ENCODE measurements at regions not wholly inside any gene's neighbourhood (a gene's known extent, or its start where the extent isn't known, plus 50 kb on each side); places are given as distances from the start of the nearest gene placed in this dataset.

- no peak for TF ChIP-seq ZNF274 (IDR thresholded peaks at IDR 0.05; ENCODE audit: low read depth, low read length)
- H3K4me3 ChIP-seq (ENCODE audit: low read length), result no peak overlapping the region
Observed at GRCh38 chr18:67215686-67216085, 300.8 kb downstream of the DSEL start.

DNA sequence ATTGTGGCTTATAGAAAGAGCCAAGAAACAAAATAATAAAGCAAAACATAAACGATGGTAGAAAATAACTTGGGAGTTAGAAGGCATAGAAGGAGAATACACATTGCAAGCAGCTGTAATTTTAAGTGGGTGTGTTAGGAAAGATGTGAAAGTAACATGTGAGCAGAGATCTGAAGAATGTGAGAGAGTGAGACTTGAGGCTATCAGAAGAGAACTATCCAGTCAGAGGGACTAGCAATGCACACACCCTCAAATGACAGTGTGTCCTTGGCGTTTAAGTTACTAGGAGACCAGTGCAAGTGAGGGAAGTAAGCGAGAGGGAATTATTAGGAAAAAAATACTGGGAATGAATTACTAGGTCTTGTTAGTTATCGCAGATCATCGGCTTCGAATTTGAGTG is 304.9 kb downstream of the DSEL start:
- no peak overlapping the region for H3K4me3 ChIP-seq (ENCODE audit: low read length)
- no peak for TF ChIP-seq ZNF274 (IDR thresholded peaks at IDR 0.05; ENCODE audit: low read depth, low read length)

GRCh38 chr18:67200665-67201064 is 315.9 kb downstream of the DSEL start:
- no peak overlapping the region for H3K4me3 ChIP-seq (ENCODE audit: low read length)
- TF ChIP-seq ZNF274 (IDR thresholded peaks at IDR 0.05; ENCODE audit: low read depth, low read length), result no peak

DNA sequence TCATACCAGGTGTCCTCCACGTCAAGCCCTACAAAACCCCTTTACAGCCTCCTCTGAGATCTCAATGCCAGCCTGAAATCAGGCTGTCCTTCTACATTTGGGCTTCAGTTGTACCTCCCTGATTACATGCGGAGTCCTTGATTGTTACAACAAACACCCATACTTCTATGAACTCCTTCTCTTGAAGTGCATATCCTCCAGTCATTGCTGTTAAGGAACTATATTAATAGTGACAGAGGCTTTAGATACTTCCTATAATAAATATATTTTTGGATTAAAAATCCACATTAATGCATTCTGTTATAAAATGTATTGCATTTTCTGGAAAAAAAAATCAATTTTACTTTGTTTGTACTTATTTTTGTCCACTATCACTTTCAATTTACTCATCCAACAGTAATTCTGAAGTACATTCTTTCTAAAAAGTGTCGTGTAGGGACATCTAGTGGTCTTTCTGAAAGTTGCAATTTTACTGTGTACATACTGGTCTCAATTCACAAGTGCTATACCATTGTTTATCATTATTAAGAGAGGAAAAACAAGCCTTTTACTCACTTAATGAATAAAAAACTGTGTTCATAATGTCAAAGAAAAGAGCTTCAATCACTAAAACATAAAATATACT is 316.4 kb downstream of the DSEL start:
- no peak overlapping the region for H3K4me3 ChIP-seq (ENCODE audit: low read length)
- no peak for TF ChIP-seq ZNF274 (IDR thresholded peaks at IDR 0.05; ENCODE audit: low read depth, low read length)

DNA sequence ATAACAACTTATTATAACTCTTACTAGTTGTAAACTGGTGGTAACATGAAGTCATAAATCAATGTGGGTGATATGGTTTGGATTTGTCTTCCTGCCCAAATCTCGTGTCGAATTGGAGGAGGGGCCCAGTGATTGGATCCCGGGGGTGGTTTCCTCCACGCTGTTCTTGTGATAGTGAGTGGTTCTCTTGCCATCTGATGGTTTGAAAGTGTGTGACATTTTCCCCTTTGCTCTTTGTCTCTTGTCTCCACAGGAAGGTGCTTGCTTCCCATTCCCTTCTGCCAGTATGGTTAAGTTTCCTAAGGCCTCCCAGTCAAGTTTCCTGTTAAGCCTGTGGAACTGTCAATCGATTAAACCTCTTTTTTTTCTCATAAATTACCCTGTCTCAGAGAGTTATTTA is 321.6 kb downstream of the DSEL start:
- no peak for TF ChIP-seq ZNF274 (IDR thresholded peaks at IDR 0.05; ENCODE audit: low read depth, low read length)

DNA sequence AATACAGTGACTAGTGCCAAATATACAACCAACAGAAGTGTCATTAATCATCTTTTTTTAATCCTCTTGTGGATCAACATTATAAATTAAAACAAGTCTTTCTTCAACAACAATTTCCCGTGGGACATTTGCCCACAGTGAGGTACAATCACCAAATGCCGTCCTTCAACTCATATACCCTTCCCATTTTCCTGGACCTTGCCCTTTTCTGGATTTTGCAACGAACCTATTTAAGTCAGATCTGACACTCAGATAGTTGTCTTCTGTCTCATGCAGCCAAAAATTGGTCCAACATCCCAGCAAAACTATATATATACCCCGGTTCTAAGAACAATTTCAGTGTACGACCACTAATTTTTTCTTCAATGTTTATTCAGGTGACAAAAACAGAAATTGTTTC is 324.0 kb downstream of the DSEL start:
- TF ChIP-seq ZNF274 (IDR thresholded peaks at IDR 0.05; ENCODE audit: low read depth, low read length), result no peak
- H3K4me3 ChIP-seq (ENCODE audit: low read length), result no peak overlapping the region

More for the DNA sequence above, 321.6 kb downstream of the DSEL start:
- H3K4me3 ChIP-seq (ENCODE audit: low read length), result no peak overlapping the region

DNA sequence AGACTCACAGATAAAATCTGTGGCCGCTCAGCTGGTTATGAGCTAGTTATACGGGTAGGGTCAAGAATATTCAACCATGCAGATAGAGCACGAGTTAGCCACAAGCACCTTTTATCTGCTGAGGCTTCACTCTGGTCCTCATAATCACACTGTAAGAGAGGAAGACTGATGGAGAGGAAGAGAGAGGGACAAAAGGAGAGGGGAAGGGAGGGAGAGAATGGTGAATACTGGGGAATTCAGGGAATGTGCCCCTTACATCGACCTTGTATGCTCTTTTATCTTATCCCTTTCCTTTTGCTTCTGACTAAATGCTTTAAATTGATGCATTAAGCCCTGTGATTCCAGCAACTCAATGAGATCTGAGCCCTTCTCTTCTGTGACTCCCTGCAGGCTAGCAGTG is 333.1 kb downstream of the DSEL start:
- TF ChIP-seq ZNF274 (IDR thresholded peaks at IDR 0.05; ENCODE audit: low read depth, low read length), result no peak
- no peak overlapping the region for H3K4me3 ChIP-seq (ENCODE audit: low read length)

GRCh38 chr18:67179726-67180125 is 336.8 kb downstream of the DSEL start:
- no peak for TF ChIP-seq ZNF274 (IDR thresholded peaks at IDR 0.05; ENCODE audit: low read depth, low read length)
- H3K4me3 ChIP-seq (ENCODE audit: low read length), result no peak overlapping the region

GRCh38 chr18:67159662-67160061 is 356.9 kb downstream of the DSEL start:
- no peak overlapping the region for H3K4me3 ChIP-seq (ENCODE audit: low read length)
- no peak for TF ChIP-seq ZNF274 (IDR thresholded peaks at IDR 0.05; ENCODE audit: low read depth, low read length)

DNA sequence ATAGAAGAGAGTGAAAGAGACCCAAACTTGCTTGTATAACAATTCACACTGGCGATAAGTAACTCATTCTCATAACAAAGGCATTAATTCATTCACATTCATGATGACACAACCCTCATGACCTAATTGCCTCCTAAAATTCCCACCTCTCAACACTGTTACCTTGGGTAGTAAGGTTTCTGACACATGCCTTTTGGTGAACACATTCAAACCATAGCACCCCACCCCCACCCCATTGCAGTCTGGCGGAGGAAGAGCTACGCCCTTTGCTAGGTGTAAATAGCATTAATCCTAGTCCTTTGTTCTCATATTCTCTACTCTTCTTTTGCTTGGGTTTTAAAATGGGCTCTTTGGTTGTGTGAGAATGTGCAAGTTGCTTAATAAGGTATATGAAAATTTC is 361.5 kb downstream of the DSEL start:
- no peak overlapping the region for H3K4me3 ChIP-seq (ENCODE audit: low read length)
- no peak for TF ChIP-seq ZNF274 (IDR thresholded peaks at IDR 0.05; ENCODE audit: low read depth, low read length)

DNA sequence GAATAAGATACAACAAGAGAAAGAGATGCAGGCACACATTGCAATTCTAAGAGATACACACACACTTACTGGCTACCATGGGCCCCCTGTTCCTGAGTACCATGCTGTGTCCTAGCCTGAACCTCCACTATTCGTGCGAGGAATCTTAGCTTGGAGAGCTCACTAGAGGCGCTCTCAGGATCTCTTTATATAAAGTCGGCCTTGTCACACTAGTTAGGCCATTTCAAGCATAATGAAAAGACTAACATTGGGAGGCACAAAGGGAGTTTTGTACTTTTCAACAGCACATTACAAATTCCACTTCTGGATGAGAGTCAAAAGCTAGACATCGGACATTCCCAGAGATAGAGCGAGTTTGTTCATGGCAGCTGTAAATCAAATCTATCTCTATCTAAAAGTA is 365.2 kb downstream of the DSEL start:
- no peak overlapping the region for H3K4me3 ChIP-seq (ENCODE audit: low read length)
- TF ChIP-seq ZNF274 (IDR thresholded peaks at IDR 0.05; ENCODE audit: low read depth, low read length), result no peak

DNA sequence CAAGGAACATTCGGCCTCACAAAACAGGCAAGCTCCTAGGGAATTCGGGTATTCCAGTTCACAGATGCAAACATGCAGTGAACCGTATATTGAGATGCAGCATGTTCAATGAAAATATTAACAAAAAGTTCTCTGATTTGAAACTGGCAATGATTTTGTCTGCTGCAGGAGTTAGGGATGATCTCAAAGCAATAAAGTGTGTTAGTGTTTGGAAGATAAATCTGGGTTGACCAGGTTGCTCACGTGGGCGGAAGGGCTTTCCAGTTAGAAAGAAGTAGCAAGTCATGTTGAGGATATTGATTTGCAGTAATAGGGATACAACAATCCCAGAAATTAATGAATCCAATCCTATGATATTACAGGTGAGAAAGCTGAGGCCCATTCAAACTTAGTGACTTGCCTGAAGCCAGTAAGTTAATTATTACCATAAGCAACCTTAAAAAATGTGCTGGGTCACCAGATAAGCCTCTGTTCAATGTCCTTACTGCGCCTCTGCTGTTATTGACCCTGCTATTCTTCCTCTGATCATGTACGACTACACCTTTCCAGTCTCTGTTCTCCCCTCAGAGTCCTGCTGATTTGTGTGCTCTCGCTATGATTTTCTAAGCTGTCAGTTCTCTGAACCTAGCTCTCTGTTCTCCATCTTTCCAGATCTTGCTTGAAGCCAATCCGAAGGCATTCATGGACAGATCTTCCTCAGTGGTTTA is 370.8 kb downstream of the DSEL start:
- H3K4me3 ChIP-seq (ENCODE audit: low read length), result no peak overlapping the region
- no peak for TF ChIP-seq ZNF274 (IDR thresholded peaks at IDR 0.05; ENCODE audit: low read depth, low read length)

- no peak overlapping the region for H3K4me3 ChIP-seq (ENCODE audit: low read length)
- no peak for TF ChIP-seq ZNF274 (IDR thresholded peaks at IDR 0.05; ENCODE audit: low read depth, low read length)
Observed at GRCh38 chr18:67144329-67144728, 372.2 kb downstream of the DSEL start.

DNA sequence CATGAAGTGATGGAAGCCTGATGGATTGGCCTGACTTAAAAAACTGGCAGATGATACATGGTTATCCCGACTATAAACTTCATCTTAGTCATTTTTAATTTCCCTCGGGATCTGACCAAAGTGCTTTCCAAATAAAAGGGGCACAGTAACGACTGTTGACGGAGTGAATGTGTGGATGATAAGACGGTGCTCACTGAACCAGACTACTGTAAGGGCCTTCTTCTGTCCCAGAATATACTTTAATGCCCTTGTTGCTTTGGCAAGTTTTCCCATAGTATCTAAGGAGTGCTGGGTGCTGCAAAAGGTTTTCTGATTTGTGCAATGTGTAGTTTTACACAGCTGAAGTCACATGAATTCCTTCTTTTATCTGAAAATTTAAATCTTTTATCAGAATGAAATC is 373.5 kb downstream of the DSEL start:
- no peak overlapping the region for H3K4me3 ChIP-seq (ENCODE audit: low read length)
- no peak for TF ChIP-seq ZNF274 (IDR thresholded peaks at IDR 0.05; ENCODE audit: low read depth, low read length)

- no peak for TF ChIP-seq ZNF274 (IDR thresholded peaks at IDR 0.05; ENCODE audit: low read depth, low read length)
- no peak overlapping the region for H3K4me3 ChIP-seq (ENCODE audit: low read length)
Observed at GRCh38 chr18:67142604-67143003, 373.9 kb downstream of the DSEL start.

- no peak overlapping the region for H3K4me3 ChIP-seq (ENCODE audit: low read length)
- no peak for TF ChIP-seq ZNF274 (IDR thresholded peaks at IDR 0.05; ENCODE audit: low read depth, low read length)
Observed at GRCh38 chr18:67140495-67140894, 376.0 kb downstream of the DSEL start.
